A673 (cell line): ENCODE measurements at regions not wholly inside any gene's neighbourhood (a gene's known extent, or its start where the extent isn't known, plus 50 kb on each side); places are given as distances from the start of the nearest gene placed in this dataset.

Source experiments
- BruUV-seq: library from RNA; stranded (reverse); fragments of 400-500 nt; replicated peaks from 2 replicates; lab custom pipeline; 2021; lab: Mats Ljungman, UMichigan
- CTCF ChIA-PET: fragments of 300-600 bp; sonication (Branson Sonifier 250); formaldehyde crosslinking; loops from one replicate; lab custom pipeline; 2022; ENCODE audit warnings: antibody characterized with exemption; lab: Charles Lee
- POLR2A ChIA-PET: fragments of 300-600 bp; sonication (Branson Sonifier 250); formaldehyde crosslinking; loops from one replicate; lab custom pipeline; 2022; ENCODE audit warnings: antibody characterized with exemption; ENCODE audit not compliant: low non-redundant PET; lab: Charles Lee
- DNase-seq: peaks from one replicate; pipeline ENCODE4 v3.0.0-alpha.2; 2015; ENCODE audit warnings: low spot score
- H3K27ac ChIP-seq: fragments of 200-600 bp; sonication (generic); 2 replicates; pipeline ENCODE4 v1.5.1; 2016; ENCODE audit warnings: mixed run types, low read depth, mild to moderate bottlenecking, mixed read lengths, antibody characterized with exemption, low read length; ENCODE audit not compliant: poor library complexity, severe bottlenecking
- H3K27me3 ChIP-seq: fragments of 200-600 bp; sonication (generic); replicated peaks from 2 replicates; pipeline ENCODE4 v1.6.1; 2017; ENCODE audit warnings: mixed run types, low read depth, mild to moderate bottlenecking, mixed read lengths, antibody characterized with exemption, low read length; ENCODE audit not compliant: insufficient read depth, poor library complexity
- H3K36me3 ChIP-seq: fragments of 200-600 bp; sonication (generic); 2 replicates; pipeline ENCODE4 v1.6.1; 2016; ENCODE audit warnings: mixed run types, mild to moderate bottlenecking, mixed read lengths, antibody characterized with exemption, low read length; ENCODE audit not compliant: insufficient read depth, poor library complexity, severe bottlenecking
- H3K4me1 ChIP-seq: fragments of 200-600 bp; sonication (generic); 2 replicates; pipeline ENCODE4 v1.6.1; 2017; ENCODE audit warnings: mixed run types, mild to moderate bottlenecking, mixed read lengths, antibody characterized with exemption, low read length; ENCODE audit not compliant: insufficient read depth, poor library complexity, severe bottlenecking
- H3K4me3 ChIP-seq: fragments of 200-600 bp; sonication (generic); 2 replicates; pipeline ENCODE4 v1.5.1; 2016; ENCODE audit warnings: low read depth, mixed run types, mild to moderate bottlenecking, mixed read lengths, low read length; ENCODE audit not compliant: poor library complexity, severe bottlenecking
- H3K9me3 ChIP-seq: fragments of 200-600 bp; sonication (generic); 2 replicates; pipeline ENCODE4 v1.6.1; 2016; ENCODE audit warnings: mixed run types, low read depth, mild to moderate bottlenecking, mixed read lengths, antibody characterized with exemption, low read length; ENCODE audit not compliant: poor library complexity, severe bottlenecking
- CTCF ChIP-seq: fragments of 300-800, 200-600 bp; sonication (generic); conservative IDR thresholded peaks from 2 replicates; pipeline ENCODE4 v1.5.1; 2017; ENCODE audit warnings: low read depth, mild to moderate bottlenecking, antibody characterized with exemption, low read length, moderate library complexity, mixed read lengths
- EZH2 ChIP-seq: fragments of 200-600 bp; sonication (generic); IDR thresholded peaks from 2 replicates; pipeline ENCODE4 v1.6.1; 2017; ENCODE audit warnings: borderline replicate concordance, low read depth, mild to moderate bottlenecking, mixed read lengths, antibody characterized with exemption, low read length; ENCODE audit not compliant: poor library complexity, severe bottlenecking
- intact Hi-C: fragments of 100-400 bp; cut with micrococcal nuclease; formaldehyde crosslinking; loops from one replicate; pipeline ENCODE4 v1.10.0; 2022; ENCODE audit not compliant: unreplicated experiment

- no peaks in the 10 kb centered on the region for H3K9me3 ChIP-seq
- BruUV-seq: no TSS peak
- H3K4me3 ChIP-seq: no peak overlapping the region
- CTCF ChIA-PET: no interaction called here
- H3K27ac ChIP-seq: no peak overlapping the region
- intact Hi-C loops: no loop called here
- TF ChIP-seq CTCF (no peak), EZH2 (no peak)
- H3K36me3 ChIP-seq: no peaks in the 10 kb centered on the region
- POLR2A ChIA-PET: no interaction called here
- no peak for DNase-seq
- H3K27me3 ChIP-seq: no peaks in the 10 kb centered on the region
- H3K4me1 ChIP-seq: no peaks in the 10 kb centered on the region
Observed at GRCh38 chr1:222955964-222956363, 141.1 kb downstream of the DISP1 start.

- Histone ChIP-seq H3K4me3 (no peak overlapping the region), H3K9me3 (no peaks in the 10 kb centered on the region), H3K27me3 (no peaks in the 10 kb centered on the region), H3K4me1 (no peaks in the 10 kb centered on the region), H3K36me3 (no peaks in the 10 kb centered on the region), H3K27ac (no peak overlapping the region)
- intact Hi-C loops: no loop called here
- TF ChIP-seq CTCF (no peak), EZH2 (no peak)
- no TSS peak for BruUV-seq
- CTCF ChIA-PET: no interaction called here
- DNase-seq: no peak
- POLR2A ChIA-PET: no interaction called here
Observed at GRCh38 chr1:222956601-222957000, 141.8 kb downstream of the DISP1 start.

- ChIA-PET CTCF (no interaction called here), POLR2A (no interaction called here)
- Histone ChIP-seq H3K27me3 (no peaks in the 10 kb centered on the region), H3K36me3 (no peaks in the 10 kb centered on the region), H3K4me3 (no peak overlapping the region), H3K4me1 (peaks cover 7% of the 10 kb centered on the region), H3K27ac (no peak overlapping the region), H3K9me3 (no peaks in the 10 kb centered on the region)
- BruUV-seq: no TSS peak
- TF ChIP-seq CTCF (no peak), EZH2 (no peak)
- intact Hi-C loops: no loop called here
- DNase-seq: no peak
Observed at GRCh38 chr1:222967466-222968240, 152.8 kb downstream of the DISP1 start.
